ENCODE measurements at regions not wholly inside any gene's neighbourhood (a gene's known extent, or its start where the extent isn't known, plus 50 kb on each side); places are given as distances from the start of the nearest gene placed in this dataset.
A peak's percentile ranks its signal among the peaks of the same experiment; 100 is the strongest.

DNA sequence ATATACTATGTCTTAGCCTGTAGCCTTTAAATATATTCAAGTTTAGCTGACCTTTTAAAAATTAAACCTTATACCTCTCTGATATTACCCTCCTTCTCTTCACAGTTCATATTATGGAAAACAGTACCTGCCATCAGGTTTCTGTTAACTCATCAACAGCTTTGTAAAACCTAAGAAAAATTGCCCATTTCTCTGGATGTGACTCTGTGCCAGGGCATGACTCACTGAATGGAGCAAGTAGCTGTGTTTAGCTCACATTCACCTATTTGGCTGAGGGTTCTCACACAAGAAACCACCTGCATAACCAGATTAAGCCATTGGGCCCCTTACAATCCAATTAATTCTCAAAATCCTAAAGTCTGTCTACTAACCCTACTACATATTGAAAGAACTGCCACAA is 678.8 kb upstream of the MARCKS start:
- DNase-seq (ENCODE audit: low read depth), result peak; percentile 25
- TF ChIP-seq, protein P1, sequence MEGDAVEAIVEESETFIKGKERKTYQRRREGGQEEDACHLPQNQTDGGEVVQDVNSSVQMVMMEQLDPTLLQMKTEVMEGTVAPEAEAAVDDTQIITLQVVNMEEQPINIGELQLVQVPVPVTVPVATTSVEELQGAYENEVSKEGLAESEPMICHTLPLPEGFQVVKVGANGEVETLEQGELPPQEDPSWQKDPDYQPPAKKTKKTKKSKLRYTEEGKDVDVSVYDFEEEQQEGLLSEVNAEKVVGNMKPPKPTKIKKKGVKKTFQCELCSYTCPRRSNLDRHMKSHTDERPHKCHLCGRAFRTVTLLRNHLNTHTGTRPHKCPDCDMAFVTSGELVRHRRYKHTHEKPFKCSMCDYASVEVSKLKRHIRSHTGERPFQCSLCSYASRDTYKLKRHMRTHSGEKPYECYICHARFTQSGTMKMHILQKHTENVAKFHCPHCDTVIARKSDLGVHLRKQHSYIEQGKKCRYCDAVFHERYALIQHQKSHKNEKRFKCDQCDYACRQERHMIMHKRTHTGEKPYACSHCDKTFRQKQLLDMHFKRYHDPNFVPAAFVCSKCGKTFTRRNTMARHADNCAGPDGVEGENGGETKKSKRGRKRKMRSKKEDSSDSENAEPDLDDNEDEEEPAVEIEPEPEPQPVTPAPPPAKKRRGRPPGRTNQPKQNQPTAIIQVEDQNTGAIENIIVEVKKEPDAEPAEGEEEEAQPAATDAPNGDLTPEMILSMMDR (IDR thresholded peaks at IDR 0.05; ENCODE audit: low read length, missing control alignments), result no peak
- H3K4me3 ChIP-seq (replicated peaks; ENCODE audit: low read depth, low read length), result no peak overlapping the region

DNA sequence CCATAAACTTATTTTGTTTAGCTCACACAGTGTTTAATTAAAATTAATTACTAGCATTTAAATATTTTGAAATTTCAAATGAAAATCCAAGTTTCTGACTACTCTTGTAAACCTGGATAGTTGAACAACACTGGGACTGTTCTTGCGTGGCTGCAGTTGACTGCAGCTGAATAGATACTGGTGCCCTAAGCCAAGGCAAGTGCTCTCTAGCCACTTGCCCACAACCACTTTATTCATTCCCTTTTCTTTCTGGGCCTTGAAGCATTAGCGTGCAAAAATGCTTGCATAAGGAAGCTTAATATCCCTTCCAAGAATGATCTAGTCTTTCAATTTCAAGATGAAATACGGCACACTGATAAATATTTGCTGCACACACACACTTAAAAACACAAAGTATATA is 676.0 kb upstream of the MARCKS start:
- TF ChIP-seq, protein P1 (IDR thresholded peaks at IDR 0.05; ENCODE audit: low read length, missing control alignments), result no peak

DNA sequence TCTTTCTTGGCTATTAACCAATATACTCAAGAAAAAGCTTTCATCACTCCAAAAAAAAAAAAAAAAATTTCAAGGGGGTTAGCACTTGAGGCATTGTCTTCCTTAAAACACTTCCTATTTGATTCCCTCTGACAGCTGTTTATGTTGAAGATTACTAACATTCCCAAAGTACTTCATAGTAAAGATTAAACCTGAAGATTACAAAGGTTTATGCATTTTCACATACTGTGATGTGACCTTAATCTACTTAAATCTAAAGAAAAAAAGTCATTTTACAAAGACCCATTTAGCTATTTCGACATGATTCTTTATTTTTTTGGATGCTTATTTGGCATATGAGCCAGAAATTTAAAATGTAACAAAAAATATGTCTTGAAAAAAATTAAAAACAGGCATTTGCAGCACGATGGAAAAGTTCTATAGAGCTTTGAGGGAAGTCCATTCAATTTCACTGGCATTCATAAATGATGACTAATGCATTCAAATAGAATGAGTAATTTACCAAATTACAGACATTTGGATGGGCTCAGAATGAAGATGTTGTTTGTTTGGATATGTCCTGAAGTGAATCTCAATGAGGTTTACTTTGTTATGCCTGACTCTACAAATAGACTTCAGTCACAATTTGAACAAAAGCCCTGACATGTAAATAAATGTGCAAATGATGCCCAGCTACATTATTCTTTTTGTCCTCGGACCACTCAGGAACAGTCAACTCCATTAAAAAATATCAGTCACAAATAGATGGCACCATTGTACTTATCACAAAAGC is 674.6 kb upstream of the MARCKS start:
- TF ChIP-seq, protein P1 (IDR thresholded peaks at IDR 0.05; ENCODE audit: low read length, missing control alignments), result no peak
- peak; percentile 83 for DNase-seq (ENCODE audit: low read depth)
- H3K4me3 ChIP-seq (replicated peaks; ENCODE audit: low read depth, low read length), result no peak overlapping the region

More for the DNA sequence above, 676.0 kb upstream of the MARCKS start:
- no peak overlapping the region for H3K4me3 ChIP-seq (replicated peaks; ENCODE audit: low read depth, low read length)
- no peak for DNase-seq (ENCODE audit: low read depth)

DNA sequence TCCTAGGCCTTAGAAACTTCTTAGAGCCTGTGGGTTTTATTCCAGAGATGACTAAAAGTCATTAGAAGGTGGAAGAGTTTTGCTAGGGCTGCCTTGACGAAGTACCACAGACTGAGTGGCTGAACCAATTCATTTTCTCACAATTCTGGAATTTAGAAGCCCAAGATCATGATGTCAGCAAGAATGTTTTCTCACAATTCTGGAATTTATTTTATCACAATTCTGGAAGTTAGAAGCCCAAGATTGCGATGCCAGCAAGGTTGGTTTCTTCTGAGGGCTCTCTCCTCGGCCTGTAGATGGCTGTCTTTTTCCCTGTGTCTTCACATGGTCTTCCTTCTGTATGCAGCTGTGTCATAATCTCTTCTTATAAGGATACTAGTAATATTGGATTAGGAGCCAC is 672.9 kb upstream of the MARCKS start:
- H3K4me3 ChIP-seq (replicated peaks; ENCODE audit: low read depth, low read length), result no peak overlapping the region
- peak; percentile 80 for DNase-seq (ENCODE audit: low read depth)
- TF ChIP-seq, protein P1 (IDR thresholded peaks at IDR 0.05; ENCODE audit: low read length, missing control alignments), result peak; percentile 24

DNA sequence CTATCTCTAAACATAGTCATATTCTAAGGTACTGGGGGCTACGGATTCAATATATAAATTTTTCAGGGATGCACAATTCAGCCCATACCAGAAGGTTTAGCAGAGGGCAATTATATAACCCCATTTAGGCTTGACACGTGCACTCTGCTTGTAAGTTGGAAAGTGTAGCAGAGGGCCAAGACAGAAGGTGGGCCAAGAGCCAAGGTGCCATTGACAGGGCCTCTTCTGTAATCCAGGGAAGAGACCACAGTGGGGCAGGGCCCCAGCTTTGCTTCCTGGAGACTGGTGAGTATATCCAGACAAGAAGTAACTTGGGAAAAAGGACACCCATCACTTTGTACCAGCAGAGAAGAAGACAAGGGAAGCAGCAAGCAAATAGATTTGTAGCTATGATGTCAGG is 672.4 kb upstream of the MARCKS start:
- DNase-seq (ENCODE audit: low read depth), result peak; percentile 29
- TF ChIP-seq, protein P1 (IDR thresholded peaks at IDR 0.05; ENCODE audit: low read length, missing control alignments), result no peak
- H3K4me3 ChIP-seq (replicated peaks; ENCODE audit: low read depth, low read length), result no peak overlapping the region

DNA sequence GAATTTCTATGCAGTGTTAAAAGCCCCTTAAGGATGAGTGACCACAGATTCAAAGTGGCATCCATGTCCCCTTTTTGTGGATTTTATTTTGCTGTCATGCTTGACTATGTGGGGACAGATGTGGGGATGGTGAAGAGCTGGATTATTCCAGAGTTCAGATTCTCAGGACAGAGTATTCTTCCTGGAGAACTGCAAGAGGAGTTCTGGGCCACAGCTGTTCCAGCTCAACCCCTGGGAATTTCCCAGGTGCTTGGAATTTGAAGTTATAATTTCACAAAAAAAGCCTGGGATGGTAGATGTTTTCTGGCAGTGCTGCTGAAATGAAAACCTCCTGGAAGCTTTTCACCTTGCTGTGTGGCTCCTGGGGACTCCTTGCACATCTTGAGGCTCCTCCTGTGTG is 671.8 kb upstream of the MARCKS start:
- H3K4me3 ChIP-seq (replicated peaks; ENCODE audit: low read depth, low read length), result no peak overlapping the region

More for the DNA sequence above, 671.8 kb upstream of the MARCKS start:
- DNase-seq (ENCODE audit: low read depth), result peak; percentile 29
- TF ChIP-seq, protein P1 (IDR thresholded peaks at IDR 0.05; ENCODE audit: low read length, missing control alignments), result no peak
